Transverse colon (tissue), 4 donors: ENCODE measurements at regions not wholly inside any gene's neighbourhood (a gene's known extent, or its start where the extent isn't known, plus 50 kb on each side); places are given as distances from the start of the nearest gene placed in this dataset.

Experiments used
- CTCF ChIP-seq, 5 experiments: fragments of 200-600 bp in 3 of 5; fragments of 450-650 bp in 2 of 5; sonication (generic) in 3 of 5; IDR thresholded peaks; 1 replicate in 2 of 5; 2 replicates in 3 of 5; pipeline ENCODE4 v1.5.1; 2016 to 2017; ENCODE audit warnings: antibody characterized with exemption in 5 of 5, inconsistent platforms in 3 of 5, mild to moderate bottlenecking in 2 of 5, moderate library complexity in 1 of 5
- EP300 ChIP-seq: sonication (generic); formaldehyde crosslinking; IDR thresholded peaks from one replicate; pipeline ENCODE4 v1.6.1; 2017; ENCODE audit warnings: antibody characterized with exemption, low read depth
- POLR2A ChIP-seq: fragments of 450-650 bp; IDR thresholded peaks from one replicate; pipeline ENCODE4 v1.6.1; 2016; ENCODE audit warnings: antibody characterized with exemption, mild to moderate bottlenecking, moderate library complexity
- POLR2AphosphoS5 ChIP-seq, 3 donors: sonication (generic); formaldehyde crosslinking; IDR thresholded peaks; one replicate each; pipeline ENCODE4 v1.6.1; 2016; ENCODE audit warnings: antibody characterized with exemption in 3 of 3

GRCh38 chr17:72421128-72422092, 300.6 kb downstream of the SOX9 start:
- TF ChIP-seq CTCF (IDR thresholded peaks at IDR 0.05) (no peak), POLR2A (no peak), POLR2AphosphoS5 (IDR thresholded peaks at IDR 0.05) (peak in 2 of 3 donors; percentile 34 to 40), EP300 (no peak)
